Tibial nerve (tissue), 3 donors: ENCODE measurements at regions not wholly inside any gene's neighbourhood (a gene's known extent, or its start where the extent isn't known, plus 50 kb on each side); places are given as distances from the start of the nearest gene placed in this dataset.

ENCODE experiments used
- CTCF ChIP-seq, 5 experiments: fragments of 200-600 bp in 3 of 5; fragments of 450-650 bp in 2 of 5; sonication (generic) in 3 of 5; IDR thresholded peaks; one replicate each; pipeline ENCODE4 v1.5.1; 2016 to 2019; ENCODE audit warnings: antibody characterized with exemption in 5 of 5, mild to moderate bottlenecking in 3 of 5, moderate library complexity in 2 of 5
- POLR2A ChIP-seq, 2 donors: fragments of 450-650 bp; IDR thresholded peaks; one replicate each; pipeline ENCODE4 v1.6.1; 2017; ENCODE audit warnings: antibody characterized with exemption in 2 of 2, mild to moderate bottlenecking in 2 of 2, moderate library complexity in 2 of 2

- TF ChIP-seq CTCF (IDR thresholded peaks at IDR 0.05) (no peak), POLR2A (IDR thresholded peaks at IDR 0.05) (no peak)
Observed at GRCh38 chr21:32198384-32198783, 80.5 kb downstream of the MIS18A start.
